OCI-LY1 (cell line): ENCODE measurements at regions not wholly inside any gene's neighbourhood (a gene's known extent, or its start where the extent isn't known, plus 50 kb on each side); places are given as distances from the start of the nearest gene placed in this dataset.

Source experiments
- H2AFZ ChIP-seq: fragments of 200-600 bp; sonication (generic), shearing (Covaris generic); 2 replicates; pipeline ENCODE4 v1.6.0; 2014; ENCODE audit warnings: antibody characterized with exemption, mild to moderate bottlenecking, low read length
- H3F3A ChIP-seq: fragments of 200-600 bp; sonication (generic), shearing (Covaris generic); 2 replicates; pipeline ENCODE4 v1.6.0; 2014; ENCODE audit warnings: mild to moderate bottlenecking, antibody characterized with exemption, low read length, moderate library complexity; ENCODE audit not compliant: insufficient read depth
- H3K27ac ChIP-seq: fragments of 200-600 bp; sonication (generic); 2 replicates; pipeline ENCODE4 v1.5.1; 2014; ENCODE audit warnings: low read length, mixed run types, mild to moderate bottlenecking, low read depth; ENCODE audit not compliant: poor library complexity, severe bottlenecking
- H3K27me3 ChIP-seq: fragments of 200-600 bp; sonication (generic); 2 replicates; pipeline ENCODE4 v1.6.0; 2014; ENCODE audit warnings: antibody characterized with exemption, mild to moderate bottlenecking, low read length, moderate library complexity; ENCODE audit not compliant: insufficient read depth
- H3K36me3 ChIP-seq: fragments of 200-600 bp; sonication (generic); 2 replicates; pipeline ENCODE4 v1.6.1; 2014; ENCODE audit warnings: mild to moderate bottlenecking, antibody characterized with exemption, low read length, moderate library complexity, mixed read lengths; ENCODE audit not compliant: insufficient read depth
- H3K4me1 ChIP-seq: fragments of 200-600 bp; sonication (generic); 2 replicates; pipeline ENCODE4 v1.5.1; 2014; ENCODE audit warnings: mild to moderate bottlenecking, low read length, moderate library complexity; ENCODE audit not compliant: insufficient read depth, severe bottlenecking
- H3K4me2 ChIP-seq: fragments of 200-600 bp; sonication (generic), shearing (Covaris generic); 2 replicates; pipeline ENCODE4 v1.6.1; 2014; ENCODE audit warnings: low read length
- H3K4me3 ChIP-seq: fragments of 200-600 bp; sonication (generic); 2 replicates; pipeline ENCODE4 v1.5.1; 2014; ENCODE audit warnings: low read length, low read depth, mild to moderate bottlenecking, mixed read lengths; ENCODE audit not compliant: poor library complexity, severe bottlenecking
- H3K79me2 ChIP-seq: fragments of 200-600 bp; shearing (Covaris generic); 2 replicates; pipeline ENCODE4 v1.6.1; 2016; ENCODE audit warnings: mixed run types, low read length, mixed read lengths; ENCODE audit not compliant: insufficient read depth
- H3K9ac ChIP-seq: fragments of 200-600 bp; sonication (generic), shearing (Covaris generic); 2 replicates; pipeline ENCODE4 v1.6.1; 2014; ENCODE audit warnings: mild to moderate bottlenecking, low read length, mixed read lengths
- H3K9me2 ChIP-seq: fragments of 200-600 bp; sonication (generic), shearing (Covaris generic); 2 replicates; pipeline ENCODE4 v1.6.1; 2014; ENCODE audit warnings: low read depth, mild to moderate bottlenecking, low read length, mixed read lengths
- H3K9me3 ChIP-seq: fragments of 200-600 bp; shearing (Covaris generic); 2 replicates; pipeline ENCODE4 v1.6.1; 2014; ENCODE audit warnings: low read length, mixed read lengths
- H4K20me1 ChIP-seq: fragments of 200-600 bp; sonication (generic), shearing (Covaris generic); 2 replicates; pipeline ENCODE4 v1.6.0; 2016; ENCODE audit warnings: mild to moderate bottlenecking, low read length; ENCODE audit not compliant: insufficient read depth
- CTCF ChIP-seq: fragments of 200-600 bp; sonication (generic), shearing (Covaris generic); IDR thresholded peaks from 2 replicates; pipeline ENCODE4 v1.5.1; 2017; ENCODE audit warnings: mild to moderate bottlenecking, antibody characterized with exemption, low read length, moderate library complexity, mixed read lengths
- EZH2 ChIP-seq: fragments of 200-600 bp; sonication (generic), shearing (Covaris generic); IDR thresholded peaks from 2 replicates; pipeline ENCODE4 v1.8.0; 2017; ENCODE audit warnings: borderline replicate concordance, mixed run types, mild to moderate bottlenecking, antibody characterized with exemption, low read length, moderate library complexity, mixed read lengths

GRCh38 chr10:100615241-100615640 is 79.5 kb downstream of the HIF1AN start:
- no peak overlapping the region for H3K27ac ChIP-seq
- H3K4me2 ChIP-seq: no peak overlapping the region

DNA sequence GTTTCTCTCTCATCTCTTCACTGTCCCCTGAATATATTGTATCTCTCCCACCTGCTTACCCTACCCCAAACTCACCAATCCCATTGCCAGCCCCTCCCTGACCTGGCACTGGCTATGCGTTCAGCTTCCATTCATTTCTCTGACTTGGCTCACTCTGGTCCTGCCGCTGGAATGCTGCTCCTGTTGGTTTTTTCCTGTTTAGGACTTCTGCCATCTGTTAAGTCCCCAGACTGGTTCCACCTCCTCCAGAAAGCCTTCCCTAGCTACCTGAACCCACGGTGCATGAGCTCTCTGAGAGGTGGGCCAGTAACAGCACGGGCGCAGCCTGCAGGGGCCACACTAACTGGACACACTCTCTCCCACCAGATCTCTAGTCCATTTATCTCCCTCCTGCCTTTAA is 80.2 kb downstream of the HIF1AN start:
- H2AFZ ChIP-seq: no peak overlapping the region
- H3K4me1 ChIP-seq: no peaks in the 10 kb centered on the region
- no peaks in the 10 kb centered on the region for H3K36me3 ChIP-seq
- no peak for TF ChIP-seq CTCF
- TF ChIP-seq EZH2: no peak
- H3K27me3 ChIP-seq: no peaks in the 10 kb centered on the region
- H3K79me2 ChIP-seq: no peaks in the 10 kb centered on the region
- no peaks in the 10 kb centered on the region for H3F3A ChIP-seq
- no peak overlapping the region for H3K4me2 ChIP-seq
- no peaks in the 10 kb centered on the region for H3K9me2 ChIP-seq
- H3K9ac ChIP-seq: no peak overlapping the region
- H3K9me3 ChIP-seq: no peaks in the 10 kb centered on the region
- H3K4me3 ChIP-seq: no peak overlapping the region
- no peaks in the 10 kb centered on the region for H4K20me1 ChIP-seq
- no peak overlapping the region for H3K27ac ChIP-seq

More at GRCh38 chr10:100615241-100615640, 79.5 kb downstream of the HIF1AN start:
- H3F3A ChIP-seq: no peaks in the 10 kb centered on the region
- no peaks in the 10 kb centered on the region for H4K20me1 ChIP-seq
- no peaks in the 10 kb centered on the region for H3K4me1 ChIP-seq
- no peaks in the 10 kb centered on the region for H3K27me3 ChIP-seq
- TF ChIP-seq CTCF (no peak), EZH2 (no peak)
- H3K36me3 ChIP-seq: no peaks in the 10 kb centered on the region
- no peak overlapping the region for H3K9ac ChIP-seq
- H3K4me3 ChIP-seq: no peak overlapping the region
- H3K9me3 ChIP-seq: no peaks in the 10 kb centered on the region
- H3K79me2 ChIP-seq: no peaks in the 10 kb centered on the region
- H2AFZ ChIP-seq: no peak overlapping the region
- H3K9me2 ChIP-seq: no peaks in the 10 kb centered on the region

DNA sequence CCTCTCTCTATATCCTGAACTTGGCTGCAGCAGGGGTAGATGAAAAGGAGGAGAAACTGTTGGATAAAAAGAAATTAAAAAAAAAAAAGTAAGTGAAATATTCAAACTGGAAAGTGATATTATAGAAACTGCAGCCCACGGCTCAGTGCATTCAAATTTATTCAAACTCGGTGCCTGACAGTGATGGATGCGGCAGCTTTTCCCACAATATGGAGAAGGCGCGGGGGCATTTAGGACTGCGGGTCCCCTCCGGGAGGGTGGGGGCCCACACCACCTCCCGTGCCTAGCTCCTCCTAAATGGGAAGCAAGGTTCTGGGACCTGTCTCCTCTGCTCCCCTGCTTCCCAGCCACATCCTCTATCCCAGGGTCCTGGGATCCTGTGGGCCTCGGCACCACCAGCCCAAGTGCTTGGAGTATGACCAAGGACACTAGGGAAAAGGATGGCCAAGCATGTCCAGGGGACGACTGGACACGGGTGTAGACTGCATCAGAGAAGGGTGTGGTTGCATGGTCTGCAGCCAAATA is 82.4 kb downstream of the HIF1AN start:
- Histone ChIP-seq H3K9me3 (no peaks in the 10 kb centered on the region), H3K27me3 (no peaks in the 10 kb centered on the region)
- TF ChIP-seq EZH2 (no peak), CTCF (no peak)

More for the DNA sequence above, 82.4 kb downstream of the HIF1AN start:
- Histone ChIP-seq H3K9ac (no peak overlapping the region), H3K4me2 (no peak overlapping the region), H3K36me3 (no peaks in the 10 kb centered on the region), H3K4me1 (no peaks in the 10 kb centered on the region), H3K4me3 (no peak overlapping the region), H3K27ac (no peak overlapping the region), H3K79me2 (no peaks in the 10 kb centered on the region), H3K9me2 (no peaks in the 10 kb centered on the region), H2AFZ (no peak overlapping the region), H4K20me1 (no peaks in the 10 kb centered on the region), H3F3A (no peaks in the 10 kb centered on the region)
